ENCODE measurements at regions not wholly inside any gene's neighbourhood (a gene's known extent, or its start where the extent isn't known, plus 50 kb on each side); places are given as distances from the start of the nearest gene placed in this dataset.
A peak's percentile ranks its signal among the peaks of the same experiment; 100 is the strongest.

- Mint-ChIP-seq H3K27me3 (peaks cover 7 to 8% of the 10 kb centered on the region in 2 donors), H3K9me3 (no peaks in the 10 kb centered on the region), H3K36me3 (ENCODE audit: insufficient read depth) (peaks cover 3% of the 10 kb centered on the region), H3K27ac (peak overlapping the region; percentile 62 to 83), H3K4me1 (ENCODE audit: low read depth in 2 of 2) (peaks cover 8 to 9% of the 10 kb centered on the region in 2 donors), H3K4me3 (no peak overlapping the region)
- DNase-seq (no peak), ATAC-seq (replicated peaks) (no peak)
These were observed 105.5 kb upstream of the CPEB4 start for GRCh38 chr5:173782671-173783101.

GRCh38 chr5:173783371-173783770, 104.8 kb upstream of the CPEB4 start:
- Mint-ChIP-seq H3K4me3 (no peak overlapping the region), H3K27me3 (peaks cover 7 to 8% of the 10 kb centered on the region in 2 donors), H3K4me1 (ENCODE audit: low read depth in 2 of 2) (peaks cover 8 to 9% of the 10 kb centered on the region in 2 donors), H3K27ac (peak overlapping the region in 1 of 2 donors; percentile 48), H3K36me3 (ENCODE audit: insufficient read depth) (peaks cover 3% of the 10 kb centered on the region), H3K9me3 (no peaks in the 10 kb centered on the region)
- ATAC-seq (replicated peaks): no peak
- DNase-seq: no peak

DNA sequence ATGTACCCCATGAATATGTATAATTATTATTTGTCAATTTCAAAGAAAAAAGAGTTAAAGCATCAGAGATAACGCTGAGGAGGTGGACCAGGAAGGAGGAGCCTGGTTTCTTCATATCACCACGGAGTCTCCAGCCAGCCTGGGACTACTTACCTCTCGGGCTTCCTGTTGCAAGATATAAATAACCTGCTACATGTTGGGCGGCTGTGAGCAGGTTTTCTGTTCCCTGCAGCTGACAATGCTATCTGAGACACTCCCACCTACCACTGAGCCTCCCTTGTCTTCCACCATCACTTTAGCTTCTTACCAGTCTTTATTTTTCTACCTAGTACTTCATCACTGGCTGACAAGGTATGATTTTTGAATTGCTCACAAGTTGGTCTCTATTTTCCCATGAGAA, 102.7 kb upstream of the CPEB4 start:
- Mint-ChIP-seq H3K9me3 (no peaks in the 10 kb centered on the region), H3K4me1 (ENCODE audit: low read depth in 2 of 2) (peaks cover 8 to 9% of the 10 kb centered on the region in 2 donors), H3K27ac (no peak overlapping the region), H3K27me3 (peaks cover 3 to 7% of the 10 kb centered on the region in 2 donors), H3K36me3 (ENCODE audit: insufficient read depth) (peaks cover 3% of the 10 kb centered on the region), H3K4me3 (no peak overlapping the region)
- no peak for DNase-seq
- no peak for ATAC-seq (replicated peaks)

DNA sequence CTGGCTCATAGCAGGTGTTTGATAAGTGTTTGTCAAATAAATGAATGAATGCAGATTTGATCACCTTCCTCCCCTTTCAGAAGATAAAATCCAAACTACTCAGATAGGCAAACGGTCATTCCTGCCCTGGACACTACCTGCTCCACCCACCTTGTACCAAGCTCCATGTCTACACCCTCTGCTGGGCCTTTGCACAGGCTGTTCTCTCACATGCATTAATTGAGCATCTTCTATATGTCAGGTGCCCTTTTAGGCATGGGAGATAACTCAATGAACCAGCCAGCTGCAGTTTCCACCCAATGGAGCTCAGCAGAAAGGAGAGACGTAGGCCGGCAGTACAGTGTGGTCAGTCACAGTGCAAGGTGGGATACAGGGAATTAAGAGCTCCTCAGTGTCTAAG, 102.3 kb upstream of the CPEB4 start:
- DNase-seq (no peak), ATAC-seq (replicated peaks) (no peak)
- H3K4me1 Mint-ChIP-seq (ENCODE audit: low read depth in 2 of 2): peaks cover 8 to 9% of the 10 kb centered on the region in 2 donors
- peaks cover 3% of the 10 kb centered on the region for H3K36me3 Mint-ChIP-seq (ENCODE audit: insufficient read depth)
- H3K4me3 Mint-ChIP-seq: no peak overlapping the region
- H3K9me3 Mint-ChIP-seq: no peaks in the 10 kb centered on the region
- H3K27ac Mint-ChIP-seq: no peak overlapping the region
- H3K27me3 Mint-ChIP-seq: peaks cover 0 to 7% of the 10 kb centered on the region in 2 donors

DNA sequence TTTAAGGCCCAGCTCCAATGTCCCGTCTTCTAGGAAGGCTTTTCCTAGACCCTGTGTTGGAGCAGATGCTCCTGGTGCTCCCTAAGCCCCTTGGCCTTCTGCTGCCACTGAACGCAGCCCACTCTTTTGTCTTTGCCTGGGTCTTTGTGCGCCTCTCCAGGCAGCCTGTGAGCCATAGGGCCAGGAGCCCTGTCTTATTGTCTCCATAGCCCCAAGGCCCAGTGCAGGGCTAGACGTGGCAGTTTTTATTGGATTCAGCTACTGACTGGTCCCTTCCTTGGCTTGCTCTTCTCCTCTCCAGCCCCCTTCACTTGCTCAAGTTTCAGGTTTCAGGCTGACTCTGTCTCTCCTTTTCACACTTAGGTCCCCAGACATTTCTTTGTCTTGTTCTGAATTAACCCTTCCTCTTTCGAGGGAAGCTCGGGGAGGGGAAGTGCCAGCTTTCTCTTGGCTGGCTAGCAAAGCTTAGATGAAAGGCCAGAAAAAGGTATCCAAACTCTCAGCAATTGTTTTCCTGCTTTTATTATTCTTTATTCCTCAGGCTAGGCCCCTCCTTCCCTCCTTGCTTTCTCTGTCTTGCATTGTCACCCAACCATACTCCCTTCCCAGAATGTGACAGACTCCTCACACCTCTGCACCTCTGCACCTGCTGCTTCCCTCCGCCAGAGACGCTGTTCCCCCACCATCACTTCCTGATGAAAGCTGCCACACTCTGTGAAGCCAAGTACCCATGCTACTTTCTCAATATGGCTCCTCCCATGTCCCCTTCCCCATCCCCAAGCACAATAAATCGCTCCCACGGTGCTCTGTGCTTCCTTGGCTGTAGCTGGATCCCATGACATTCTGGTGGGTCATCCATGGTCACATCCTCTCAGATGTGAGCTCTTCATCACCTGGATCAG, 101.6 kb upstream of the CPEB4 start:
- DNase-seq (no peak), ATAC-seq (replicated peaks) (no peak)
- Mint-ChIP-seq H3K4me1 (ENCODE audit: low read depth in 2 of 2) (peaks cover 7 to 8% of the 10 kb centered on the region in 2 donors), H3K27me3 (peaks cover 0 to 7% of the 10 kb centered on the region in 2 donors), H3K27ac (no peak overlapping the region), H3K36me3 (ENCODE audit: insufficient read depth) (peaks cover 3% of the 10 kb centered on the region), H3K4me3 (no peak overlapping the region), H3K9me3 (no peaks in the 10 kb centered on the region)

DNA sequence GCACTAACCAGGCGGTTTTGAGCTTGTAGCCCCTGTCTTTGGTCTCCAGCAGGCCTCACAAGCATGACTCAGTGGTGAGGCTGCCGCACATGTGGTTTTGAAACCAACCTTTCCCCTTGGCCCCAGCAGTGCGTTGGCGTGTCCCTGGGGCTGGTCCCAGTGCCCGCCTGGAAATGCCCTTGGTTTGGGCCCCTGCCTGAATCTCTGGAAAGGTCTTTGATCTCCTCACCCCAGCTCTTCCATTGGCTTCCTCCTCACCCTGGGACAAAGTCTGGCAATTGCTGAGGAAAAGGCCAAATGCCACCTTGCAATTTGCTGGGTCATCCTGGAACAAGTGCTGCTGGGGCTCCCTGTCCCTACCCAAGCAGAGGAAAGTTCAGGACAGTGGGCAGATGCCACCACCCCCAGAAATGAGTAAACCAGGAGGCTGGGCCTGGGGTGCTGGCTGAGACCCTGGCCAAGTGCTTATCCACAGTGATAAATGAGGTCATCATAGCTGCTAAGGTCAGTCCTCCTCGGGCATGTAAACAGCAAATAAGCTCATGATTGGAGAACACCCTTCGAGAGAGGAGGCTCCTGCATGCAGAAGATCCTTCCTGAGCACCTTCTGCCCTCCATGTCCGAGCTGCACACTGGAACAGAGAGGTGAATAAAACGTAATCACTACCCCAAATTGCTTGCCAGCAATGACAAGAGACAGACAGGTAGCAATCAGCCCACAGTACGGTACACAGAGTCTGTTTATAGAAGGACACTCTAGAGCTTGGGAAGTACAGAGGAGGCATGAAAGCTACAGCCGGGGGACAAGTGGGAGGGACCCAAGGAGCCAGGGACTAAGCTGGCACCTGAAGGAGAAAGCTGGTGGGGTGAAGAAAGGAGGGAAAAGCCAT, 98.9 kb upstream of the CPEB4 start:
- H3K27ac Mint-ChIP-seq: no peak overlapping the region
- ATAC-seq (replicated peaks): no peak
- no peaks in the 10 kb centered on the region for H3K9me3 Mint-ChIP-seq
- no peak for DNase-seq
- H3K4me1 Mint-ChIP-seq (ENCODE audit: low read depth in 2 of 2): no peaks in the 10 kb centered on the region
- peaks cover 0 to 7% of the 10 kb centered on the region in 2 donors for H3K27me3 Mint-ChIP-seq
- no peak overlapping the region for H3K4me3 Mint-ChIP-seq
- H3K36me3 Mint-ChIP-seq (ENCODE audit: insufficient read depth): peaks cover 6% of the 10 kb centered on the region

- Mint-ChIP-seq H3K4me3 (no peak overlapping the region), H3K4me1 (ENCODE audit: low read depth in 2 of 2) (no peaks in the 10 kb centered on the region), H3K27me3 (peaks cover 0 to 7% of the 10 kb centered on the region in 2 donors), H3K27ac (no peak overlapping the region), H3K9me3 (no peaks in the 10 kb centered on the region), H3K36me3 (ENCODE audit: insufficient read depth) (peaks cover 6% of the 10 kb centered on the region)
- no peak for ATAC-seq (replicated peaks)
- no peak for DNase-seq
These were observed 97.9 kb upstream of the CPEB4 start for GRCh38 chr5:173790177-173790719.

DNA sequence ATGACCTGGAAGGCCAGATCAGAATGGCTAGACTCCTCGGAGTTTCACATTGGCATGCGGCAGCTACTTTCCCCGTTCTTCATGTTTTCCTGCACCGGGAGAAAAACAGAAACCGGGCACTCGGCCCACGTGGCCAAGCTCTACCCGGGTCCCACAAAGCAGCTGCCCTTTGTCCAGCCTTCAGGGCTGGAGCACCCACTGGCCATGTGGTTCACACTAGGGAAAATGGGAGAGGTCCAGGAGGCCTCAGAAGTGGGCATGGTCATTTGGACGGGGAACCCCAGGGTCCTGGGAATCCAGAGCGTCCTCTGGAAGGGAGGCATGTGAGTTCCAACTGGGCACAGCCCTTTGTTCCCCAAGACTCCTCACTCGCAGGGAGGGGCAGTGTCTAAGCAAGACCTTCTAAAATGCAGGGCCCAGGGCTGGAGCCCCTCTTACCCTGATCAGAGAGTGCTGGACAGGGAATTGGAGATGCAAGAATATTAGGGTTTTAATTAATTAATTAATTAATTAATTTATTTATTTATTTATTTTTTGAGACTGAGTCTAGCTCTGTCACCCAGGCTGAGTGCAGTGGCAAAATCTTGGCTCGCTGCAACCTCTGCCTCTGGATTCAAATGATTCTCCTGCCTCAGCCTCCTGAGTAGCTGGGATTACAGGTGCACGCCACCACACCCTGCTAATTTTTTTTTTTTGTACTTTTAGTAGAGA, 97.2 kb upstream of the CPEB4 start:
- no peak for ATAC-seq (replicated peaks)
- Mint-ChIP-seq H3K27me3 (peaks cover 0 to 7% of the 10 kb centered on the region in 2 donors), H3K4me1 (ENCODE audit: low read depth in 2 of 2) (no peaks in the 10 kb centered on the region), H3K36me3 (ENCODE audit: insufficient read depth) (peaks cover 4% of the 10 kb centered on the region), H3K4me3 (no peak overlapping the region), H3K27ac (no peak overlapping the region), H3K9me3 (no peaks in the 10 kb centered on the region)
- DNase-seq: no peak

DNA sequence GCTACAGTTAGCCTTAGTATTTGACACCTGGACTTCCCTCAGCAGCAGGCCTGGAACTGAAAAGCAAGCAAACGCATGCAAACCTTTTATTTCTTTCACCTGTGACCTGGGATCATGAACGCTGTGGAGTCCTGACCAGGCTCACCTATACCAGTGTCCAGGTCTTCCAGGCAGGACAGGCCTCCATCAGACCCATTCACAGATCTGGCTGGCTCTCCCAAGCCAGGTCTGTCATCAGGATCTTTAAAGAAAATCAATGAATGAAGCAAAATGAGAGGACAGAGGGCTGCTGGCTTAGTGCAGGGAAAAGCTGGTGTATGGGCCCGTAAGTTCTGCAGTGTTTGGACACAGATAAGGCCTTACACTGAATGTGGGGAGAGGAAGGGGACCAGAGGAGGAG, 96.3 kb upstream of the CPEB4 start:
- Mint-ChIP-seq H3K36me3 (ENCODE audit: insufficient read depth) (peaks cover 3% of the 10 kb centered on the region), H3K4me1 (ENCODE audit: low read depth in 2 of 2) (no peaks in the 10 kb centered on the region), H3K27me3 (peaks cover 0 to 2% of the 10 kb centered on the region in 2 donors), H3K9me3 (no peaks in the 10 kb centered on the region), H3K27ac (peak overlapping the region in 1 of 2 donors; percentile 79), H3K4me3 (no peak overlapping the region)
- no peak for ATAC-seq (replicated peaks)
- DNase-seq: no peak

GRCh38 chr5:173792781-173793547, 95.2 kb upstream of the CPEB4 start:
- Mint-ChIP-seq H3K36me3 (ENCODE audit: insufficient read depth) (peaks cover 4% of the 10 kb centered on the region), H3K4me3 (no peak overlapping the region), H3K27me3 (no peaks in the 10 kb centered on the region), H3K9me3 (no peaks in the 10 kb centered on the region), H3K27ac (no peak overlapping the region), H3K4me1 (ENCODE audit: low read depth in 2 of 2) (no peaks in the 10 kb centered on the region)
- ATAC-seq (replicated peaks) (no peak), DNase-seq (no peak)

DNA sequence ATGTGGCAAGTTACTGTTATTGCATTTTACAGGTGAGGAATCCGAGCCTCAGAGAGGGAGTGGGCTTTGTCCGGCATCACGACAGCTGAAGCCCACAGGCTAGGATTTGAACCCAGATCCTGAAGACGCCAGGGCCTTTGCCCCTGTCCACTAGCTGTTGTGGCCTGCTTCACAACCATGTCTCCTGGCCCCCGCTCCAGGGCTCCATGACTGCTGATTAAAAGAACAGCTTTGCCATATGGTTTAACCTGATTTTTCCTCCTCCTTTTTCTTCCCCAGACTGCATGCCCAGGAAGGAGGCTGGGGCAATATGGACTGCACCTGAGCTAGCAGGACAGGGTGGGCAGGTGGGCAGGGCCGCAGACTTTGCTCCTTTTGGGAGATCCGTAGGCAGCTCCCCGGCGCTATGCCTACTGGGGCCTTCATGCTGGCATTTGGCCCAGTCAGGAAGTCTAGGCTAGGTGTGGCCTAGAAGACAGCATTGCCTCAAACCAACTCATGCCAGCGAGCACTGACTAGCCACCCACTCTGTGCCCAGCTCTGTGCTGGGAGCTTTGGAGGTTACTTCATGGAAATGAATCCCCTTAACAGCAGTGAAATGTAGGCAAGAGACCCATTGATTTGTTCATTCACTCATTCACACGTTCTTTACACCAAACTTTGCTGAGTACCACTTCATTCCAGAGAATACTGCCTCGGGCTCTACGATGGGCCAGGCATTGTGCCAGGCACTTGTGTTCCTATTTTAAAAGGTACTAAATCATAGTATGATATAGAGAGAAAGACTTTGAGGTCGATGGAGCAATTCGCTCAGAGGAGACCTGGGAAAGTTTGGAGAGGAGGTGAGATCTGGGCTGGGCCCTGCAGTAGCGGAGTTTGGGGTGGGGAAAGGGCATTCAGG, 94.3 kb upstream of the CPEB4 start:
- DNase-seq: no peak
- Mint-ChIP-seq H3K27ac (peak overlapping the region in 1 of 2 donors; percentile 32), H3K4me1 (ENCODE audit: low read depth in 2 of 2) (no peaks in the 10 kb centered on the region), H3K27me3 (no peaks in the 10 kb centered on the region), H3K9me3 (no peaks in the 10 kb centered on the region), H3K4me3 (no peak overlapping the region), H3K36me3 (ENCODE audit: insufficient read depth) (peaks cover 6% of the 10 kb centered on the region)
- ATAC-seq (replicated peaks): no peak
